ENCODE measurements at regions not wholly inside any gene's neighbourhood (a gene's known extent, or its start where the extent isn't known, plus 50 kb on each side); places are given as distances from the start of the nearest gene placed in this dataset.

- TF ChIP-seq CTCF (conservative IDR thresholded peaks at IDR 0.05; ENCODE audit: low read length), result no peak
- no peak for TF ChIP-seq EZH2phosphoT487 (IDR thresholded peaks at IDR 0.05; ENCODE audit: borderline replicate concordance, low read depth, low read length)
Measured at GRCh38 chr9:88037285-88037845, 63.0 kb upstream of the CDK20 start.
